Right kidney (tissue), 1 donor: ENCODE measurements at regions not wholly inside any gene's neighbourhood (a gene's known extent, or its start where the extent isn't known, plus 50 kb on each side); places are given as distances from the start of the nearest gene placed in this dataset.
"Not testable (repeated sequence)": the region's sequence is repeated elsewhere in the genome, so short reads cannot be mapped to it uniquely, and the experiment has no call there.

Experiments used
- DNase-seq: peaks from one replicate; pipeline ENCODE4 v3.0.0-alpha.2; 2016

DNA sequence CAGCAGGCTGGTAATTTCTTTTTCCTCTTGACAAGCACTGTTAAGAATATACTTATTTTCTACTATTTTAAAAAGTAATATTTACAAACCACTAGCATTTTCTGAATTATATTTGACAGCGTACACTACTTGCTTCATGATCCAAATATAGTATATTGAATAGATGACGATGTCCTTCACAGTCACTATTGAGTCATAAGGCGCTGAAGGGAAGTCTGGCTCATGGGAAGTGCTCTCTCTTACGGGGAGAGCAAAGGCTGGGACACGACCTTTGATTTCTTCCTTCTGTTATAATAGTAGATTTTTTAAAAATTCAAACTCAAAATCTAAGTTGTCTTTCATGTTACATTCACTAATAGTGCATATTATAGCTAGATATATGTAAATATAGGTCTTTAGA lies 357.1 kb downstream of the SOCS6 start:
- no peak for DNase-seq

DNA sequence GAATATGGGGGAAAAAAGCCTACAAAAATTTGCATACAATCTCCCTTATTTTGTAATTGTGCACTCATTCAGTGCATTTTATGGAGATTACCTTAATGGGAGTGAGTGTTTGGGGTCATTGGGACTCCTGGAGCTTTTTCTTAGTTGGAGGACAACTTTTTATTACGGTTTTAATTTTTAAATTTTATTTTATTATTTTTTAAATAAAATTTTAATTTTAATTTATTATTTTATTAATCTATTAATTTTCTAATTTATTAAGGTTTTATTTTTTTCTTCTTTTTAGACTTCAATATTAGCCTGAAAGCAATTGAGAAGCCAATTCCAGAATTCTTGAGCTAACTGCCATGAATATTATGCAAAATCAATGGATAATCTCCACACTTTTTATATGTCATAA lies 355.0 kb downstream of the SOCS6 start:
- no peak for DNase-seq

DNA sequence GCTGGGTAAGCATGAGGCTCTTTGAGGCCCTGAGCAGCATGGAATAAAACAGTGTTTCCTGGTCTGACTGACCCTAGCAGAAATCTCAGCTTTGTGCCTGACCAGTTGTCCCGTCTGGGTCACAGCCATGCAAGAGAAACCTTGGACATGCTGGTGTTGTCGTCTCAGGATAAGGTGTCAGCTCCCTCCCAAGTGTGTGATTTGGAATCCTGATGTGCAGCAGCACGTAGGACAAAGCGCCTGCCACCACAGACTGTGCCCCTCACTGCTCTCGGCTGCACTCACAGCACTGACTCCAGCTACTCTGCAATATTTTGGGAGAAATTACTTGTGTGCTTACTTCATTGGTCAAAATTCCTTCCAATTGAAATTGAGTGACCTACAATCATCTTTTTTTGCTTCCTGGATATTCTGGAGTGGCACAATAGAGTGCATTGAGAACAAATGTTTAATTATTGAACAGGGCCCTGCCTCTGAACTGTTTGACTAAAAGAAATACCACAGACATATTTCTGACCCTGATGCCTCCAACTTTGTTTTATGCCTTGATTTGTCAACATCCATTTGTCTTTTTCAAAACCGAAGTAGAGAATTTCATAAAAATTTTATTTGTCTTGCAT lies 352.4 kb downstream of the SOCS6 start:
- no peak for DNase-seq

DNA sequence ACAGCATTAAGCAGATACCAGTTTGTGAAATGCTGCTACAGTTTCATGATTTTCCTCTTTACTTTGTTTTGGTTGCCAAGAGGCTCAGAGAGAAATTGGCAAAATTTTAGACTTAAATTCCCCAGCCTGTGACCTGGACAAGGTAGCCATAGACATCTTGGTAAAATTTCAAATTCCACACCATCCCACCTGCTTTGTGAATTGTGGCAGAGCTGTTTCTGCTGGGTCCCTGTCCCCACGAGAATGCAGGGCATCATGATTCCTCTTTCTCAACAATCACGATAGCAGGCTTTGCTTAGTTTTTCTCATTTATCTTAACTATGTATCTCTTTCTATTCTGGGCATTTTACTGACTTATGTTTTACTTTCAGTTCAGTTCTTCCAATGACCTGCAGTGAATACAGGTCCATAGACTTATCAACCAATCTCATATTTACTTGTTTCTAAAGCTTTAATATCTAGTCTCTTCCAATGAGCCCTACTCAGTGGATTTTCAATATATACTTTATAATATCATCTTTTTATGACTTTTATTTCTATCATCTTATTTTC lies 351.6 kb downstream of the SOCS6 start:
- DNase-seq, result no peak

DNA sequence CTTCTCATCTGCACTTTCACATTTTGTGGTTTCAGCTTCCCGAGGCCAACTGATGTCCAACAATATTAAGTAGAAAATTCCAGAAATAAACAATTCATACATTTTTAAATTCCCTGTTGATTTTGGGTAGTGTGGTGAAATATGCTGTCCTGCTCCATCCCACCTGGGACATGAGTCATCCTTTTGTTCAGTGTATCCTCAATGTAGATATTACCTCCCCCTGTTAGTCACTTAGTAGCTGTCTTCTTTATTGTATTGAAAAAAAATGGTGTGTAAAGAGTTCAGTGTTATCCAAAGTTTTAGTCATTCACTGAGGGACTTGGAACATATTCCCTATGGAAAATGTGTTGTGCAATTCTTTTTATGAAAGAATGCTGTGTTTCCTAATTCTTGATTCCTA lies 348.1 kb downstream of the SOCS6 start:
- DNase-seq, result no peak

DNA sequence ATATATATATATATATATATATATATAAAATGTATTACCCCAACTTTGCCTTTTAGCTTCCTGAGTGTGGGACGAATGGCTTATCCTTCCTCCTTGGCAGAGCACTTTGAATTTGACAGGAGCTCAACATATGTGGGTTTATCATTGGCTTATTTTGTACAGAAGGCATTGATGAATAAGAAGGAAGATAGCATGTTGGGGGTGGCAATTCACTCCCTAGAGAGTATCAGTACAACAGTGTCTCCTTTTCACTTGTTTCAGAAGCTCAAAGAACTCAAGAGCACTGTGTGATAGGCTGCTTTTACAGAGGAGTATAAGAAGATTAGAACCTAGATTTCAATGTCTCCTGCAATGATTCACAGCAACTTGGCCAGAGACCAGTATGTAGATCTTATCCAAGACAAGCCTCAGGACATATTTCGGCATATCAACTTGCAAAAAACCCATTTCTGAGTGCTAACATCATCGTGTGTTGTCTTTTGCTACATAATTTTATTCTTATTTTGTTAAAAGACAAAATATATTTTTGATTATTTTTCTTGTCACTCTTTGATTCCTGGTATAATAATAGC lies 345.8 kb downstream of the SOCS6 start:
- no peak for DNase-seq

DNA sequence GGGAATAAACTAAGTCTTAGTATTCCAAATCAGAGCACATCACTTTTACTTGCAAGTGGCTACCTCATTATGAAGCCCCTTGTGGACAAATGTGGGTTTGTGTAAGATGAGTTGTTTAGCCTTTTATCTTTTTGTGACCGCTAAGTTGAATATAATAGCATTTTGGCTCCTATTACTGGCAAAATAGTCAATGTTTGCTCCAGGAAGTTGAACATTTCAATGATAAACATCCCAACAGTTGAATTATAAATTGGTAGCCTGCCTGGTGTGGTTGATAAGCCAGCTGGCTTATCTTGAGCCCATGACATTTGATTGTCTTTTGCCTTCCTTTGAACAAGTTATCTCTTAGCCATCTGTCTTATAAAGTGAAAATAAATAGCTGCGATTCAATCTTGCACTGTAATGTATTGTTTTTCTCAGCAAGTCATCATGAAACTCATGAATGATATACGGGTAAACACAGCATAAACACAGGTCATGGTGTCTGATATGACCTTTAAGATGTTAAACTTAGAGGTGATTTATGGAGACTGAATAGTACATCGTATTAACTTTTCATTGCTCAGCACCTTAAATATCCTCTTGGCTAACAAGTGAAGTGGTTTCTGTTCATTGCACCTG lies 338.4 kb downstream of the SOCS6 start:
- DNase-seq, result no peak

DNA sequence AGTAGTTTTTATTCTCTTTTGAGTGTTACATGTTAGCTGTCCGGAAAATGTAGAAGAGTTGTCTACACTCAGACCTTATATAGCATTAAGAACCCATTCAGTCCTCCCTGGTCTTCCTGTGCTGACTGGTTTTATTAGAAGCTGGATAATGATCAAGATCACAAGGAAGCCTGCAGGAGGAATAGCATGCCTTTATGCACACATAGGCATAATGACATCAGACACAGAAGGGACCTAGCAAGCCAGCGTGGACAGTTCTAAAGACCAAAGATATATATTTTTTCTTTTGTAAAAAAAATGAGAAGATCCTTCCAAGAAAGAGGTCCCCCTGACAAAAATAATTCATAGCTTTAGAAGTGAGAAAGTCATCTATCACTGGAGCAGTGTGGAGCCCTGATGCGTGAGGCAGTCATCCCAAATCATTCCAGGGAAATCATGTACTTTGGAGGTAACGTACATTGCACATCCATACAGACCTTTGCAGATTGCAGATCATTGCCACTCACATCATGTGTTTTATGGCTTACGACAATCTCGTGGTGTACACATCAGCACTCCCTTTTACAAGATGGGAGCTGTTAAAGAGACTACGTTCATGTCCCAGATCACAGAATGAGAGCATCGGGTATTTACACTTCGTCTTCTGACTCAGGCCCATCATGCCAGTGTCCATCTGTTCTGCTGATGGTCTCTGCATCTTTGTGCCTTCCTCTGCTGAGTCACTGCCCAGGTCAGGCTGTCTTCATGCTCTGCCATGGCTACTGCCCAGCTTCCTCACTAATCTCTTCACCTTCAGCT lies 334.0 kb downstream of the SOCS6 start:
- no peak for DNase-seq

DNA sequence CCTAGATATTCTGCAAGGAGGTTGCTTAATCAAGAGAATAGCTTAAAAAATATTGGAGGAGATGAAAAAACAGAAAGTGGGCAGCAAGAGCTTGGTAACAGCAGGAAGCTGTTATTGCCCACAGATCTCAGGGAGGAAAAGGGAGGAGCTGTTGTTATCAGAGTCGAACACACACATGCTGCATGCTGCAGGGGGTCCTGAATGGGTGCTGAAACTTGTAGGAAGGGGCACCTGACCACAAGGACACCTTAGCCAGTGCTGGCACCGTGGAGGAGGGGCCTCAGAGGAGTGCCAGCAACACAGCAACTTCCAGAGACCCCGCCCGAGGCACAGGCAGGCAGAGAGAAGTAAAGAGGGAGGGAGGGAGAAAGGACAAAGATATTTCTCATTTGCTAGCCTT lies 332.9 kb downstream of the SOCS6 start:
- no peak for DNase-seq

DNA sequence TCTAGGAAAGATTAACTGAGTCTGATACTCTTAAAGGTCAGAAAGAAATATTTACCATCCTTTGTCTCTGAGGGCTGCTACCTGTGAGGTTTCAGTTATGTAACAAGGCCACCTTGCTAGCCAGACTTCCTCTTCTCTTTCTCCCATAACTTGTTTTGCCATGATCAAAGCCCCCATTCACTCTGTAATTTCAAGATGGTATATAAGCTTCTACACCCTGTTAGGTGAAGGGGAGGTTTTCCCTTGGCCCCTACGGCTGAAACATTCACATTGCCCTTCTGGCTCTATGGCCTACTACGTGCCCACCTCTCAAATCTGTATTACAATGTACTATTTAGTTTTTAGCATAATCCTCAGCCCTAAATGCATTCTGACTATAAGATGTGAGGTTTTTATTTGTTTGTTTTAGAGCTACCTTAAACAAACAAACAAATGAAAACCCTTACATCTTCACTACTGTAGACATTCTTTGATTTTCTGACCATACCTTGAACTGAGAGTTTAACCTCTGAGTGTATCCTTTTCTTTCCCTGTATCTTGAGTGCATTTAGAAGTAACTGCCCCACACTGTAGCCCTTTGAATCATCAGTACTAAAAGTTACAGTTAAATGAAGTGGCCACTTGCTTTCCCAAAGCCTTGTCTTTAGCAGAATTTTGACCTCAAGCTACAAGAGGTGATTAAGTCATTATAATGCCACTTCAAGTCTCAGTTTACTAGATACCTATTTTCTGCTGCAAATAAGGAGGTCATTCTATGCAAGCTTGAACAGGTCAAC lies 332.2 kb downstream of the SOCS6 start:
- no peak for DNase-seq

DNA sequence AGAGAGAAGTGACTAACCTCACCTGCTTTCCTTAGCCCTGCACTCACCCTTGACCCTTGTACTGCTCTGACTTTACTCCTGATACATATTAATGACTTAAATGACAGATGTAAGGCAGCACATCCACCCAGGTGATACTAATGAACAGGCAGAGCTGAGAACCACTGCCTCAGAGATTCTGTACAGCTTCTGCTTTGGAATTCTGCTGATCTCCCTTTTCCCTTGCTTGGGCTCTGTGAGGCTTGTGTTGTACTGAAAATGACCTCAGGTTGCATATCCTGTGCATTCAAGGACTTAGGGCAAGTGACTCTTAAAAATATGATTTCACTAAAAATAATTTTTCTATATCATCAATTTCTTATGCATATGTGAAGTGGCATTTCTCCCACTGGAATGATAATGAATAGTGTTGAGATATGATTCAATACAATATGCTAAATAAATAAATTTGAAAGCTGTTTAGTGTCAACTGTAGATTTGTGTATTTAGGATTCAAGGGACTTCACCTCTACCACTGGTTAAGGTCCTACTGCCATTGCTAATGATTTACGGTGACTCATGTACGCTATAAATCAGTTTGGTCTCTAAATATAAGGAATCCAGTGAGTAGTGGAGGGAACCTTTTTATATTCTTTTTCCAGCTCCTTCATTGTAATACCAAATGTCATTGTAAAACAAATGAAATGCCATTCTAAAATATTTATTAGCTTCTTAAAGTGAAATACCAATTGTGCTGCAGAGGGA lies 328.3 kb downstream of the SOCS6 start:
- no peak for DNase-seq

DNA sequence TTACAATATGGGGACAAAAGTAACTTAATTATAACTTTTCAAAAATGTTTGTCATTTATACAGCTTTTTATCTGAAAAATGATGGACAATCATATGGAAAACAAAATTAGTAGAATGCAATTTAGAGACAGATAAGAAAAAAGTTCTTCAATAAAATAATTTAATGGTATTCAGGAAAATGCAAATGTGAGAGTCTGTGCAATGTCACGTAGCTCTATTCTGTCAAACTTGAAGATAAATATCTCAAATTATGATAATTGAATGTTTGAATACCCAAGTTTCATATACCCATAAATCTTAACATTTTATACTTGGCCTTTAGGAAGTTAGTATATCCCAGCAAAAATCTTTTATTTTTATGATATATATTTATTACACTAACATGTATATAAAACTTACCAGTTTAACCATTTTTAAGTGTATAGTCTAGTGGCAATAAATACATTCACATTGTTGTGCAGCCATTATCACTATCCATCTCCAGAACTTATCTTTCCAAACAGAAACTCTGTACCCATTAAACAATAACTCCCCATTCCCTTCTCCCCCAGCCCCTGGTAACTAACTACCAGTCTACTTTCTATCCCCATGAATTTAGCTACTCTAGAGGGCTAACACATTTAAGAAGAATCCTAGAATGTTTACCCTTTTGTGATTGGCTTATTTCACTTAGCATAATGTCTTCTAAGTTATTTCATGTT lies 311.5 kb downstream of the SOCS6 start:
- no peak for DNase-seq

DNA sequence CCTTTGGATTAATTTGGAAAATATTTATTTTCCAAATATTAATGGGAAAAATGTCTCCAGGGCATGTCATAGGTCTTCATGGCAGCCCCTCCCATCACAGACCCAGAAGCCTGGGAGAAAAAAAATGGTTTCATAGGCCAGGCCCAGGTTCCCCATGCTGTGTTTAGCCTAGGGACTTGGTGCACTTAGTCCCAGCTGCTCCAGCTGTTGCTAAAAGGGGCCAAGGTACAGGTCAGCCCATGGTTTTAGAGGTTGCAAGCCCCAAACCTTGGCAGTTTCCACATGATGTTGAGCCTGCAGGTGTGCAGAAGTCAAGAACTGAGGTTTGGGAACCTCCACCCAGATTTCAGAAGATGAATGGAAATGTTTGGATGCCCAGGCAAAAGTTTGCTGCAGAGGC lies 309.6 kb downstream of the SOCS6 start:
- DNase-seq, result no peak

DNA sequence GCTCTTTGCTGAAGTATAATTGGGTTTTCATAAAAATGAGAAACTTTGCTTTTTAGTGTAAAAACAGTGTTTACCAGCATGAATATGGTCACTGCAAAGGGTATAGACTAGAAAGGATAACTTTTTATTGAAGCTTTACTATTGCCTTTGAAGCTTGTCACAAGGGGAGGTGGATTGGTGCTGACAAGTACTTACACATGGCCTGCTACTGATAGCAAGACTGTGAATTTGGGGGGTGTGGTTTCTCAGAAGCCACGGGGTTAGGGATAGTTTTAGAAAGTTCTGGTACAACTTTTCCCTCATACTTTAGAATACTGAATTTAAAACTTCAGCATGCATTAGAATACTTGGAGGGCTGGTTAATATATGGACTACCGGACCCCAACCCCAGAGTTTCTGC lies 294.1 kb downstream of the SOCS6 start:
- no peak for DNase-seq

DNA sequence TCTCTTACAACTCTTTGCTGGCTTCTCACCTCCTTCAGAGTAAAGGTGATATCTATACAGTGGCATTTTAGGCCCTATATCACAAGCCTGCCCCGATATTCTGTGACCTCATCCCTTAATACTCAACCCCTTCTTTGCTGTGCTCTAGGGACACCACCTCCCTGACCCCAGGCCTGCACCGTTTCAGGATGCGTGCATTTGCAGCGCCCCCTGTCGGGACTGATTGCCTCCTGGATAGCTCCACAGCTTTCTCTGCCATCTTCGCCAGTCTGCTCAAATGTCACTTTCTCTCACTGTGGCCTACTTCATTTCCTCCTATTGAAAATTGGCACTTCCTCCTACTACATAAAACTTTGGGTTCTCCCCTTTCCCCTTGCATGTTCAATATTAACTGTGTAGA lies 289.6 kb downstream of the SOCS6 start:
- DNase-seq, result no peak

DNA sequence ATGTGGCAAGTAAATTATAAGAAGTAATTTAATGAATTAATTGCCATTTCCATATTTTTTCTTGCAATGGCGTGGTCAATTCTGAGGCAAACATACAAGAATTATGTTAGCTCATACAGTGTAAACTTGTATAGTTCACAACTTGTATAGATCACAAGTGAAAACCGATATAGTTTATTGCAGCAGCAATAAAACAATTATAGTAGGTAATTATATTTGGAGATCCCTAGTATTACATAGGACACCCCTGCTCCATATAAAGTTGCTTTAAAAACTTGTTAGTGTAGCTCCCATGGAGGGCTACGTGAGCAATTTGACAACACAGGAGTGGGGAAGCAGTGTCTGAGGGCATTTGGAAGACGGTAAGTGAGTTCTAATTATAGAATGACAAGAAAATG lies 288.2 kb downstream of the SOCS6 start:
- DNase-seq, result no peak

DNA sequence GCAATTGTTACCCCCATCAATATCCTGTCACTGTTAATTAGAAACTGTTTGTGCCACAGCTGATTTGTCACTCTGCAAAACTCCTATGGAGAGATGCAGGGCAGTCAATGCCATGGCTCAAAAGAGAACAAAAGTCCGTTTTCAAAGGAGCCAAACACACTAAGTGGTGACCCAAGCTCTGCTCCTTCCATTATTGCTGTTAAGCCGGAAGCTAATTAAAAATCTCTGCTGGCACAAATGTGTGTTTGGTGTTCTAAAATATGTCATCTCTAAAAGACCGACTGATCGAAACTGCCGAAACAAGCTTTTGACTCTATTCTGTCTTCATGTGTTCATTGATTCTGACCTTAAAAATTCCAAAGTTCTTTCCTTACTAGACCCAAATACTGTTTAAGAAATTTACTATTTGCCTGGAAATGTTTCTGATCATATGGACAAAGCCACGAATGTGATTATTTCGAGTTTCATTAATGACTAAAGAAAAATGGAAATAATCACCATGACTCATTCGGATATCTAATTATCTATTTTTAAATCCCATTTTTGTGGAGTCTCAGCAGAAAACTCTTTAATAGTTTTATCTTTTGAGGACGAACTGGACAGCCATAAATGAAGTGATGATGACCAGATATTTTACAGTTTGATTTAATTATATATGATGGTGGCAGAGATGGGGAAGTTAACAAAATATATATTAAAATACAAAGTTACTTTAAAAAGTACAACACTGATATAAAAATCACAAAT lies 287.6 kb downstream of the SOCS6 start:
- no peak for DNase-seq

DNA sequence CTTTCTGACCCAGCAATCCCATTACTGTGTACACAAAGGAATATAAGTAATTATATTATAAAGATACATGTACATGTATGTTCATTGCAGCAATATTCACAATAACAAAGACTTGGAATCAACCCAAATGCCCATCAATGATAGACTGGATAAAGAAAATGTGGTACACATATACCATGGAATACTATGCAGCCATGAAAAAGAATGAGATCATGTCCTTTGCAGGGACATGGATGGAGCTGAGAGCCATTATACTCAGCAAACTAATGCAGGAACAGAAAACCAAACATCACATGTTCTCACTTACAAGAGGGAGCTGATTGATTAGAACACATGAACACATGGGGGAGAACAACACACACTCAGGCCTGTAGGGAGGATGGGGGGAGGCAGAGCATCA lies 286.1 kb downstream of the SOCS6 start:
- not testable (repeated sequence) for DNase-seq

DNA sequence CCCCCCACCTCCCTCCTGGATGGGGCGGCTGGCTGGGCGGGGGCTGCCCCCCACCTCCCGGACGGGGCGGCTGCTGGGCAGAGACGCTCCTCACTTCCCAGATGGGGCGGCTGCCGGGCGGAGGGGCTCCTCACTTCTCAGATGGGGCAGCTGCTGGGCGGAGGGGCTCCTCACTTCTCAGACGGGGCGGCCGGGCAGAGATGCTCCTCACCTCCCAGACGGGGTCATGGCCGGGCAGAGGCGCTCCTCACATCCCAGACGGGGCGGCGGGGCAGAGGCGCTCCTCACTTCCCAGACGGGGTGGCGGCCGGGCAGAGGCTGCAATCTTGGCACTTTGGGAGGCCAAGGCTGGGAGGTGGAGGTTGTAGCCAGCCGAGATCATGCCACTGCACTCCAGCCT lies 280.8 kb downstream of the SOCS6 start:
- DNase-seq, result not testable (repeated sequence)

DNA sequence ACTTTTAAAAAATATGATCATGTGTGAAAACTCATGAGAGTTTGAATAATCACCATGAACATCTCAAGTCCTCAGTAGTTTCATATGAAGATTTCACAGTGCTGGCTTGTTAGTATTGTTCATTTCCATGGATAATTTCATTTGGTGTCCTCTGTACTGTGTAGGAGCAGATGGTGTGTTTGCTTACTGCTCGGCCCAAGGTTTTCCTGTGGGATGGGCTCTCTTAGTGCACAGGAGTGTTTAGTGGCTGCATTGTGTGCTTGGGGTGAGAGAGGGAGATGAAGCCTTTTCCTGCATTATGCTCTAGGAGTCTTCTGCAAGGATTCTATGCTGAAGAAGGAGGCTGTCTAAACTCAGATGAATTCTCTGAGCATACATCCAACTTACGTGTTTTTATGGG lies 270.6 kb downstream of the SOCS6 start:
- DNase-seq, result no peak
